DMS153 treated with DMSO at 0.1 percent for 48 hours (cell line): ENCODE measurements at regions not wholly inside any gene's neighbourhood (a gene's known extent, or its start where the extent isn't known, plus 50 kb on each side); places are given as distances from the start of the nearest gene placed in this dataset.

Source experiments
- DNase-seq: peaks from one replicate; lab custom pipeline; 2025; ENCODE audit not compliant: unreplicated experiment; lab: John Stamatoyannopoulos, UW

- DNase-seq, result no peak
Observed at GRCh38 chr17:72421128-72422092, 300.6 kb downstream of the SOX9 start.

GRCh38 chr17:72422204-72422504 is 301.3 kb downstream of the SOX9 start:
- DNase-seq, result no peak

- DNase-seq, result no peak
Observed at GRCh38 chr17:72422505-72423285, 301.9 kb downstream of the SOX9 start.

GRCh38 chr17:72423286-72423589 is 302.4 kb downstream of the SOX9 start:
- DNase-seq, result no peak

GRCh38 chr17:72423718-72424117 is 302.9 kb downstream of the SOX9 start:
- no peak for DNase-seq

GRCh38 chr17:72424505-72425117 is 303.8 kb downstream of the SOX9 start:
- DNase-seq, result no peak

- DNase-seq, result no peak
Observed at GRCh38 chr17:72425133-72425793, 304.4 kb downstream of the SOX9 start.

GRCh38 chr17:72425794-72426168 is 305.0 kb downstream of the SOX9 start:
- DNase-seq, result no peak

- no peak for DNase-seq
Observed at GRCh38 chr17:72426321-72426720, 305.5 kb downstream of the SOX9 start.

GRCh38 chr17:72426948-72427760 is 306.3 kb downstream of the SOX9 start:
- no peak for DNase-seq

GRCh38 chr17:72427761-72428109 is 306.9 kb downstream of the SOX9 start:
- no peak for DNase-seq

- no peak for DNase-seq
Observed at GRCh38 chr17:72429066-72429638, 308.3 kb downstream of the SOX9 start.

GRCh38 chr17:72430611-72431432 is 310.0 kb downstream of the SOX9 start:
- no peak for DNase-seq

GRCh38 chr17:72432143-72432621 is 311.4 kb downstream of the SOX9 start:
- no peak for DNase-seq

- no peak for DNase-seq
Observed at GRCh38 chr17:72432881-72433280, 312.1 kb downstream of the SOX9 start.

- no peak for DNase-seq
Observed at GRCh38 chr17:72433797-72434196, 313.0 kb downstream of the SOX9 start.

GRCh38 chr17:72434581-72434980 is 313.8 kb downstream of the SOX9 start:
- no peak for DNase-seq

GRCh38 chr17:72434991-72435618 is 314.3 kb downstream of the SOX9 start:
- DNase-seq, result no peak

GRCh38 chr17:72438783-72439182 is 318.0 kb downstream of the SOX9 start:
- no peak for DNase-seq
